K562 (cell line): ENCODE measurements at regions not wholly inside any gene's neighbourhood (a gene's known extent, or its start where the extent isn't known, plus 50 kb on each side); places are given as distances from the start of the nearest gene placed in this dataset.

Experiments
- ATAC-seq: fragments of 200-7000 bp; cut with Tn5 transposase; 3 replicates; pipeline ENCODE4 v1.9.1; 2020; ENCODE audit warnings: moderate library complexity
- BruUV-seq: library from RNA; stranded (reverse); fragments of 400-500 nt; replicated peaks from 2 replicates; lab custom pipeline; 2021; lab: Mats Ljungman, UMichigan
- CTCF ChIA-PET: fragments of 300-600 bp; formaldehyde crosslinking; extraction: SDS; loops from one replicate; lab custom pipeline; 2021; ENCODE audit warnings: low intra/inter-chr PET ratio; lab: Yijun Ruan, JAX
- POLR2A ChIA-PET: fragments of 300-600, 350-650 bp; sonication (Branson Sonifier 250); formaldehyde crosslinking; extraction: SDS; loops from one replicate; lab custom pipeline; 2021; ENCODE audit warnings: antibody characterized with exemption, inconsistent platforms; lab: Yijun Ruan, JAX
- DNase-seq, 4 experiments: peaks; one replicate each; pipeline versions ENCODE4 v3.0.0 to v3.0.0-alpha.2; 2011 to 2018; ENCODE audit warnings: low spot score in 3 of 4, mixed read lengths in 3 of 4; ENCODE audit errors: extremely low read depth in 1 of 4
- FAIRE-seq: peaks from 2 replicates; lab custom pipeline; 2011; peaks lifted over from hg19 to GRCh38; lab: Jason Lieb, UNC
- H2AFZ ChIP-seq: 2 replicates; pipeline ENCODE4 v1.6.0; 2011; ENCODE audit warnings: low read depth, low read length, control low read depth, inconsistent platforms
- H3K27ac ChIP-seq: fragments of 200-600 bp; 3 replicates; pipeline ENCODE4 v1.8.0; 2011; ENCODE audit warnings: low read depth, mild to moderate bottlenecking, control low read depth, inconsistent platforms, low read length, moderate library complexity, mixed read lengths; ENCODE audit errors: extremely low read depth
- H3K27me3 ChIP-seq, 2 experiments: fragments of 300-600 bp in 1 of 2; 2 replicates in 1 of 2; 3 replicates in 1 of 2; pipeline versions ENCODE4 v1.6.0 to v1.8.0; 2011; ENCODE audit warnings: inconsistent platforms in 2 of 2, low read length in 2 of 2, mild to moderate bottlenecking in 1 of 2, mixed read lengths in 1 of 2, moderate library complexity in 1 of 2; ENCODE audit not compliant: control insufficient read depth in 2 of 2, insufficient read depth in 2 of 2
- H3K36me3 ChIP-seq: fragments of 300-600 bp; 3 replicates; pipeline ENCODE4 v1.8.0; 2011; ENCODE audit warnings: mild to moderate bottlenecking, low read length, inconsistent platforms; ENCODE audit not compliant: control insufficient read depth, insufficient read depth
- H3K4me1 ChIP-seq, 2 experiments: fragments of 200-600 bp in 1 of 2; replicated peaks in 1 of 2; 2 replicates in 1 of 2; 3 replicates in 1 of 2; pipeline versions ENCODE4 v1.5.1 to v1.8.0; 2011; ENCODE audit warnings: inconsistent platforms in 2 of 2, low read length in 2 of 2, mild to moderate bottlenecking in 1 of 2, mixed read lengths in 1 of 2, moderate library complexity in 1 of 2; ENCODE audit not compliant: control insufficient read depth in 2 of 2, insufficient read depth in 2 of 2
- H3K4me2 ChIP-seq: 2 replicates; pipeline ENCODE4 v1.6.1; 2011; ENCODE audit warnings: low read length, control low read depth, inconsistent platforms, mixed read lengths; ENCODE audit not compliant: insufficient read depth
- H3K4me3 ChIP-seq: fragments of 200-600 bp; sonication (generic), shearing (Covaris generic); 2 replicates; pipeline ENCODE4 v1.5.1; 2016; ENCODE audit warnings: control low read depth, inconsistent platforms
- H3K79me2 ChIP-seq: fragments of 200-600 bp; 3 replicates; pipeline ENCODE4 v1.8.0; 2011; ENCODE audit warnings: low read length, inconsistent platforms; ENCODE audit not compliant: control insufficient read depth, insufficient read depth
- H3K9ac ChIP-seq, 2 experiments: 2 replicates each; pipeline versions ENCODE4 v1.6.0 to v1.6.1; 2011; ENCODE audit warnings: low read depth in 2 of 2, low read length in 2 of 2, control low read depth in 1 of 2, inconsistent platforms in 1 of 2, mild to moderate bottlenecking in 1 of 2, mixed read lengths in 1 of 2; ENCODE audit not compliant: insufficient read depth in 1 of 2
- H3K9me1 ChIP-seq: one replicate; pipeline ENCODE4 v1.6.0; 2011; ENCODE audit warnings: inconsistent platforms, mild to moderate bottlenecking, low read length, moderate library complexity; ENCODE audit not compliant: control insufficient read depth, insufficient read depth
- H3K9me3 ChIP-seq: replicated peaks from 2 replicates; pipeline ENCODE4 v1.5.1; 2011; ENCODE audit warnings: low read depth, low read length, inconsistent platforms; ENCODE audit not compliant: control insufficient read depth, insufficient read depth
- H4K20me1 ChIP-seq: replicated peaks from 2 replicates; pipeline ENCODE4 v1.6.1; 2011; ENCODE audit warnings: low read length, inconsistent platforms, mixed read lengths; ENCODE audit not compliant: control insufficient read depth, insufficient read depth
- HIVEP1 ChIP-seq: fragments of 250-450 bp; sonication (Bioruptor Pico); IDR thresholded peaks from 2 replicates; pipeline ENCODE4 v1.4.0; 2020; ENCODE audit warnings: mild to moderate bottlenecking
- NFIX ChIP-seq: fragments of 250-450 bp; sonication (Bioruptor Pico); IDR thresholded peaks from 2 replicates; pipeline ENCODE4 v1.4.0; 2020; ENCODE audit warnings: low read depth, mild to moderate bottlenecking, moderate library complexity
- SRSF1 ChIP-seq: fragments of 200-400 bp; formaldehyde crosslinking; IDR thresholded peaks from 2 replicates; pipeline ENCODE4 v1.6.1; 2017; ENCODE audit warnings: mild to moderate bottlenecking, low read depth, low read length, moderate library complexity
- USF2 ChIP-seq: sonication (generic); formaldehyde crosslinking; IDR thresholded peaks from 2 replicates; pipeline ENCODE4 v1.5.0; 2020; ENCODE audit warnings: missing genetic modification reagents
- ZFP36 ChIP-seq: fragments of 150-350 bp; IDR thresholded peaks from 2 replicates; pipeline ENCODE4 v1.6.1; 2018; ENCODE audit warnings: low read length, low read depth; ENCODE audit not compliant: partially characterized antibody
- ZMIZ1 ChIP-seq, 2 experiments: fragments of 150-350 bp in 1 of 2; IDR thresholded peaks; 2 replicates each; pipeline ENCODE4 v1.6.1; 2012 to 2016; ENCODE audit warnings: low read depth in 2 of 2, low read length in 2 of 2, mild to moderate bottlenecking in 1 of 2, moderate library complexity in 1 of 2
- ZNF24 ChIP-seq: fragments of 450-650 bp; IDR thresholded peaks from 2 replicates; pipeline ENCODE4 v1.6.1; 2016
- WGBS: fragments of 100-300 bp; shearing (Covaris generic); methylation state at CpG from one replicate; pipeline ENCODE4 v1.1.6; 2016; ENCODE audit warnings: low coverage, mixed read lengths; ENCODE audit not compliant: insufficient coverage; ENCODE audit errors: missing lambda C conversion rate; 5-methylcytosine and 5-hydroxymethylcytosine counted together
- in situ Hi-C: fragments of 300-500 bp; cut with MboI; formaldehyde crosslinking; loops from 4 replicates; pipeline ENCODE4 v1.15.0; 2018; ENCODE audit warnings: inconsistent platforms, mixed read lengths
- intact Hi-C: fragments of 100-400 bp; cut with micrococcal nuclease; formaldehyde crosslinking; loops from 2 replicates; pipeline ENCODE4 v1.14.2; 2022

- no peak for TF ChIP-seq HIVEP1 (CRISPR knock-in tag)
- TF ChIP-seq NFIX (CRISPR knock-in tag): no peak
- TF ChIP-seq SRSF1: no peak
- TF ChIP-seq ZMIZ1 (IDR thresholded peaks at IDR 0.05; ENCODE audit: low read depth in 2 of 2, low read length in 2 of 2): no peak
Observed at GRCh38 chr3:20346916-20347315, 160.9 kb upstream of the SGO1 start (continued).

GRCh38 chr3:20346369-20346768 is 160.4 kb upstream of the SGO1 start:
- no peaks in the 10 kb centered on the region for H3K9me1 ChIP-seq
- intact Hi-C loops (loop anchor here (10.0 kb wide), 3 partner anchors 318 to 1548 kb away; no protein-coding TSS in a partner anchor), in situ Hi-C loops (no loop called here)
- H3K4me1 ChIP-seq: no peaks in the 10 kb centered on the region
- no peak overlapping the region for H3K4me3 ChIP-seq
- TF ChIP-seq ZFP36 (no peak), USF2 (no peak), ZNF24 (peak; percentile 85)
- H3K9me3 ChIP-seq: no peaks in the 10 kb centered on the region
- no peak for FAIRE-seq
- DNase-seq: no peak
- 27% methylated on average over 1 of the region's 1 CpG for WGBS
- no peaks in the 10 kb centered on the region for H4K20me1 ChIP-seq
- no peaks in the 10 kb centered on the region for H3K27me3 ChIP-seq
- no peak overlapping the region for H3K27ac ChIP-seq
- no peak overlapping the region for H3K9ac ChIP-seq
- H2AFZ ChIP-seq: no peak overlapping the region; the same call in 1 of the 2 replicates
- H3K36me3 ChIP-seq: no peaks in the 10 kb centered on the region
- POLR2A ChIA-PET: no interaction called here
- ATAC-seq: no peak
- BruUV-seq: no TSS peak
- CTCF ChIA-PET: no interaction called here
- no peak overlapping the region for H3K4me2 ChIP-seq
- no peaks in the 10 kb centered on the region for H3K79me2 ChIP-seq
